ENCODE measurements at regions not wholly inside any gene's neighbourhood (a gene's known extent, or its start where the extent isn't known, plus 50 kb on each side); places are given as distances from the start of the nearest gene placed in this dataset.
"Not testable (repeated sequence)": the region's sequence is repeated elsewhere in the genome, so short reads cannot be mapped to it uniquely, and the experiment has no call there.

- in situ Hi-C loops (cut with HindIII; ENCODE audit: low pct_unique_long_range_greater_than_20kb, low sequenced_read_pairs) = loop anchor here (25.0 kb wide), 1 partner anchor 122 kb away; no protein-coding TSS in a partner anchor
- not testable (repeated sequence) for DNase-seq (ENCODE audit: low read depth)
These were observed 168.0 kb upstream of the TBL1XR1 start for GRCh38 chr3:177365294-177365693.

- in situ Hi-C loops (cut with HindIII; ENCODE audit: low pct_unique_long_range_greater_than_20kb, low sequenced_read_pairs) = loop anchor here (25.0 kb wide), 1 partner anchor 120 kb away; no protein-coding TSS in a partner anchor
- no peak for DNase-seq (ENCODE audit: low read depth)
These were observed 170.5 kb upstream of the TBL1XR1 start for GRCh38 chr3:177367788-177368187.

- in situ Hi-C loops (cut with HindIII; ENCODE audit: low pct_unique_long_range_greater_than_20kb, low sequenced_read_pairs) = loop anchor here (25.0 kb wide), 1 partner anchor 117 kb away; no protein-coding TSS in a partner anchor
- DNase-seq (ENCODE audit: low read depth) = no peak
These were observed 173.1 kb upstream of the TBL1XR1 start for GRCh38 chr3:177370246-177370822.

DNA sequence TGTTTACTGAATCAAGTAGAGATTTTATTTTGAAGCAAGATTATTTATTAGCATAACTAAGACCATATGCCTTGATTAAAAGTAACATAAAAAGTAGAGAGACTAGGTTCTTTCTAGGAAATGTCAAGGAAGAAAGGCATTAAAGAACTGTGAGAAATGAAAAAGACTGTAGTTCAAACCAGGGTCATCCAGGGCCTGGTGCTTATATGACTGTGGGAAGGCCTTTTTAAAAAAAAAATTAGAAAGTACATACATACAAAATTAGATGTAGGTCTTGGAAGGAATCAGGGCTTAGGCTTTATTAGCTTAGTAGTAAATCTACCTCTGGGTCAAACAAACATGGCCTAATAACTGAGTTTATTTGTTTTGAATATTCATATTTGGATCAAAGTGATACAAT lies 173.9 kb upstream of the TBL1XR1 start:
- in situ Hi-C loops (cut with HindIII; ENCODE audit: low pct_unique_long_range_greater_than_20kb, low sequenced_read_pairs) = loop anchor here (25.0 kb wide), 1 partner anchor 116 kb away; no protein-coding TSS in a partner anchor
- no peak for DNase-seq (ENCODE audit: low read depth)

DNA sequence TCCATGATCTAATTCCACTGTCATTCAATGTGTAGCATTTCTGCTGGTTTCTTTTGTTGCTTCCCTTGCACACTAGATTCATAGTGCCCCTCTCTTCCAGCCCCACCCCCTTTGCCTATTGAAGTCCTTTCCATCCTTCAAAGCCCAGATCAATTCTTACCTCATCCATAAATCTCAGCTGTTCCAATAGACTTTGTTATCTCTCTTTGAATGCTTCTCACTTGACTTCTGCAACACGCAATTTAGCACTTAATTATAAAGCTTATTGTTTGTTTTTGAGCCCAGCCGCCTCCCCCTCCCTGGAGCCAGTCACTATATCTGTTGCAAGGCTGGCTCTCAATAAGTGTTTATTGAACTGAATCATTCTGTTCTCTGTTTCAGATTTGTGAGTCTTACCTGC lies 174.6 kb upstream of the TBL1XR1 start:
- DNase-seq (ENCODE audit: low read depth) = no peak
- in situ Hi-C loops (cut with HindIII; ENCODE audit: low pct_unique_long_range_greater_than_20kb, low sequenced_read_pairs) = loop anchor here (25.0 kb wide), 1 partner anchor 115 kb away; no protein-coding TSS in a partner anchor

DNA sequence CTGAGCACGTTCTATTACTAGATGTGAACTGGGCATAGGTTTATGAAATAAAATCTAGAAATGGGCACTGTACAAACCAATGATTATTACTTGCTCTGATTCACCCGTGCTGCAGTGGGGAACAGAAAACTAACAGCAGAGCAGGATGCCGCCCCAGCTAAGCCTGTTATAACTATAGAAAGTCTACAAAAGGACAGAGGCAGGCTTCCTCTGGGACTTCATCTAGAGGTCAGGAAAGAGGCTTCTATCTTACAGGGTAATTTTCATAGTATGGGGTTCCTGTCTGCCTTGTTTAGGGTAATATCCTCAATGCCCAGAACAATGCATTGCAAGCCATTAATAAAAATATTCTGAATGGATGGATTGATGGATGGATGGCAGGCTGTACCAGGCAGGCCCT lies 177.0 kb upstream of the TBL1XR1 start:
- in situ Hi-C loops (cut with HindIII; ENCODE audit: low pct_unique_long_range_greater_than_20kb, low sequenced_read_pairs) = loop anchor here (25.0 kb wide), 1 partner anchor 113 kb away; no protein-coding TSS in a partner anchor

GRCh38 chr3:177375316-177375715 lies 178.0 kb upstream of the TBL1XR1 start:
- DNase-seq (ENCODE audit: low read depth) = no peak
- in situ Hi-C loops (cut with HindIII; ENCODE audit: low pct_unique_long_range_greater_than_20kb, low sequenced_read_pairs) = no loop called here

More for the DNA sequence above, 177.0 kb upstream of the TBL1XR1 start:
- no peak for DNase-seq (ENCODE audit: low read depth)

GRCh38 chr3:177377166-177377565 lies 179.9 kb upstream of the TBL1XR1 start:
- DNase-seq (ENCODE audit: low read depth) = no peak
- in situ Hi-C loops (cut with HindIII; ENCODE audit: low pct_unique_long_range_greater_than_20kb, low sequenced_read_pairs) = no loop called here

- DNase-seq (ENCODE audit: low read depth) = no peak
- in situ Hi-C loops (cut with HindIII; ENCODE audit: low pct_unique_long_range_greater_than_20kb, low sequenced_read_pairs) = no loop called here
These were observed 180.9 kb upstream of the TBL1XR1 start for GRCh38 chr3:177378168-177378567.

DNA sequence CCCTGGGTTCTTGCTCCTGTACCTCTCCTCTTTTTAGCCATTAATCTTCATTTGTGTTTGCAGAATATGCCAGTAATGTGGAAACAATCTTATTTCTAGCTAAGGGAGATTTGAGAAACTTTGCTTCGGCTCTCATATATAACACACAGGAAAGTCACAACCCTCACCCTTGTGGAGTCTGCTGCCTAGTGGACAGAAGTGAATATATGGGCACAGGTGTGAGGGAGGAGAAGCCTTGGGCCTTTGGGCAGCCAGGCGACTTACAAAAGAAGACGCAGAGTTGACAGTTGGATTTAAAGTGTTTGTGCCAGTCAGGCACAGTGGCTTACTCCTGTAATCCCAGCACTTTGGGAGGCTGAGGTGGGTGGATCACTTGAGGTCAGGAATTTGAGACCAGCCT lies 181.8 kb upstream of the TBL1XR1 start:
- in situ Hi-C loops (cut with HindIII; ENCODE audit: low pct_unique_long_range_greater_than_20kb, low sequenced_read_pairs) = no loop called here
- DNase-seq (ENCODE audit: low read depth) = no peak

DNA sequence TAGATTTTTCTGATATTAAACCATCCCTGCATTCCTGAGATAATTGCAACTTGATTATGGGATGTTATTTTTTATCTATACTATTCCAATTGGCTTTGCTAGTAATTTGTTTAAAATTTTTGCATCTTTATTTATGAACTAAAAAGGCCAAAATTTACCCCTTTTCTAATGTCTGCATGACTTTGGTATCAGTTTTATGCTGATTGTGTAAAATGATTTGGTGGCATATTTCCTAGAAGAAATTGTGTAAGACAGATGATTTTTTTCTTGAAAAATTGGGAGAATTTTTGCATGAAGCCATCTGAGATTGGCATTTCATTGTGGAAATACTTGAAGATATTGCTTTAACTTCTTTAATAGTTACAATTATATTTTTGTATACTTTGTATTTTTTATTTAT lies 183.8 kb upstream of the TBL1XR1 start:
- in situ Hi-C loops (cut with HindIII; ENCODE audit: low pct_unique_long_range_greater_than_20kb, low sequenced_read_pairs) = no loop called here
- DNase-seq (ENCODE audit: low read depth) = no peak

DNA sequence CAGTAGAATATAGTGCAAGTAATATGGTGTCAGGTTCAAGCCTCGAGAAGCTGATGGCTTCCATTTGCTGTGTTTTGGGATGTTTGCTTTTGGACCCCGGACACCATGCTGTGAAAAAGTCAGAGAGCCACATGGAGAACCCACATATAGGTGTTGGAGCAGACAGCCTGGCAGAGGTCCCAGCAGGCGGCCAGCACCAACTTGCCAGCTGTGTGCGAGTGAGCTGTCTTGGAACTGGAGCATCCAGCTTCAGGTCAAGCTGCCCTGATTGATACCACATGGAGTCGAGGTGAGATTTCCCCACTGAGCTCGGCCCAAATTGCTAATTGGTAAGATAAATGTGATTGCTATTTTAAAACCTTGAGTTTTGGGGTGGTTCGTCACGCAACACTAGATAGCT lies 185.7 kb upstream of the TBL1XR1 start:
- in situ Hi-C loops (cut with HindIII; ENCODE audit: low pct_unique_long_range_greater_than_20kb, low sequenced_read_pairs) = no loop called here
- DNase-seq (ENCODE audit: low read depth) = no peak

DNA sequence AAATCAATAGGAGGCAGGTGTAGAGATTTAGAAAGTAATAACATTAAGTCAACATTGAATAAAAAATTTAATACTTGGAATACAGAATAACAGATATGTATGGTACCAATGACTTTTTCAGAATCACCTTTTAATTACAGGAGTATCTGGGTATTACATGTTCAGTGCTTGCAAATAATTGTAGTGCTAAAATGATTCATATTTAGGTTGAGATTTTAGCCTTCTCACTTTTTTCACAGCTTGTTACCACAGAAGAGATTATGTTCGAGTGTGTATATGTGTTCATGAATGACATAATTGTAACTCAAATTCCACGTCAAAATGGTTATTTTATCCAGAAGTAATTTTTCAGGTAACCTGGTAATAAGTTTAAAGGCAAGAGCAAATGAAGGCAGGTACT lies 187.9 kb upstream of the TBL1XR1 start:
- in situ Hi-C loops (cut with HindIII; ENCODE audit: low pct_unique_long_range_greater_than_20kb, low sequenced_read_pairs) = no loop called here
- DNase-seq (ENCODE audit: low read depth) = no peak

- peak; percentile 16 for DNase-seq (ENCODE audit: low read depth)
These were observed 188.6 kb upstream of the TBL1XR1 start for GRCh38 chr3:177385831-177386301.

DNA sequence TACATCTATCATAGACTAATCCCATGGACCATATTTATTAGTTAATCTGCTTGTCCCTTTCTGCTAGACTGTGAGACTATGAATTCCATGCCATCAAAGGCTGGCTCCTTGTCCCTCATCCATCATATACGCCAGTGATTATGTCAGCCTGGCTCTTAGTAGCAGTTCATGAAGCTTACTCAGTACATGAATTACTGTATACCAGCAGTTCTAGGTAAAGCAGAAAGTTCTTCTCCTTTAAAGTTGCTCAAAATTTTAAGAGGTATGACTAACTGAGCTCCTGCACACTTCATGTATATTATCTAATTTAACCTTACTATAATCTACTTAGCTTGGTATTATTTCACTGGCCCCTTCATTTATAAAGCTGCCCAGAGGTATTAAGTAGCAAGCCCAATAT lies 190.9 kb upstream of the TBL1XR1 start:
- in situ Hi-C loops (cut with HindIII; ENCODE audit: low pct_unique_long_range_greater_than_20kb, low sequenced_read_pairs) = no loop called here
- DNase-seq (ENCODE audit: low read depth) = no peak

More at GRCh38 chr3:177385831-177386301, 188.6 kb upstream of the TBL1XR1 start:
- in situ Hi-C loops (cut with HindIII; ENCODE audit: low pct_unique_long_range_greater_than_20kb, low sequenced_read_pairs) = no loop called here

DNA sequence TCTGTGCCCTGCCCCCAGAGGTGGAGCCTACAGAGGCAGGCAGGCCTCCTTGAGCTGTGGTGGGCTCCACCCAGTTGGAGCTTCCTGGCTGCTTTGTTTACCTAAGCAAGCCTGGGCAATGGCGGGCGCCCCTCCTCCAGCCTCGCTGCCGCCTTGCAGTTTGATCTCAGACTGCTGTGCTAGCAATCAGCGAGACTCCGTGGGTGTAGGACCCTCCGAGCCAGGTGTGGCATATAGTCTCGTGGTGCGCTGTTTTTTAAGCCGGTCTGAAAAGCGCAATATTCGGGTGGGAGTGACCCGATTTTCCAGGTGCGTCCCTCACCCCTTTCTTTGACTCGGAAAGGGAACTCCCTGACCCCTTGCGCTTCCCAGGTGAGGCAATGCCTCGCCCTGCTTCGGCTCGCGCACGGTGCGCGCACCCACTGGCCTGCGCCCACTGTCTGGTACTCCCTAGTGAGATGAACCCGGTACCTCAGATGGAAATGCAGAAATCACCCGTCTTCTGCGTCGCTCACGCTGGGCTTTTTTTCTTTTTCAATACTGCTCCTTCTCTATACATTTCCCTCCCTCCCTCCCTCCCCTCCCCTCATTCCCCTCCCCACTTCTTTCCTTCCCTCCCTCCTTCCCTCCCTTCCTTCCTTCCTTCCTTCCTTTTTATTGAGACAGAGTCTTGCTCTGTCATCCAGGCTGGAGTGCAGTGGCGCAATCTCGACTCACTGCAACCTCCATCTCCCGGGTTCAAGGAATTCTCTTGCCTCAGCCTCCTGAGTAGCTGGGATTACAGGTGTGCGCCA lies 197.1 kb upstream of the TBL1XR1 start:
- DNase-seq (ENCODE audit: low read depth); in situ Hi-C loops (cut with HindIII; ENCODE audit: low pct_unique_long_range_greater_than_20kb, low sequenced_read_pairs): not testable (repeated sequence)

DNA sequence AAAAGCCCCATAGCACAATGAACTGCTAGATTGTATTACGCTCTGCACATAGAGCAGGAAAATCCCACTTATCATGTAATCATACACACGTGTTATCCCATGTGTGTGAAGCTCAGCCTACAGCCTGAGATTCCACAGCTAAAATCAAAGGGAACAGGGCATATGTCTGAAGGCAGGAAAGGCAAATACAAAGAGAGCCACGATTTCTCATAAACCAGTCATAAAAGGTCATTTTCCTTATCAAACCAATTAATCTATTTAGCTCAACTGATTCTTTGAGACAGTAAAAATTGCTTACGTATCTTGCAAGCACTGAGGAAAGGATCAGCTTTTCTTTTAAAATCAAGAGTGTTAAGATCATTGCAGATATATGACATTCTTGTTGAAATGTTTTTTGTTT lies 199.5 kb upstream of the TBL1XR1 start:
- in situ Hi-C loops (cut with HindIII; ENCODE audit: low pct_unique_long_range_greater_than_20kb, low sequenced_read_pairs) = no loop called here
- no peak for DNase-seq (ENCODE audit: low read depth)

DNA sequence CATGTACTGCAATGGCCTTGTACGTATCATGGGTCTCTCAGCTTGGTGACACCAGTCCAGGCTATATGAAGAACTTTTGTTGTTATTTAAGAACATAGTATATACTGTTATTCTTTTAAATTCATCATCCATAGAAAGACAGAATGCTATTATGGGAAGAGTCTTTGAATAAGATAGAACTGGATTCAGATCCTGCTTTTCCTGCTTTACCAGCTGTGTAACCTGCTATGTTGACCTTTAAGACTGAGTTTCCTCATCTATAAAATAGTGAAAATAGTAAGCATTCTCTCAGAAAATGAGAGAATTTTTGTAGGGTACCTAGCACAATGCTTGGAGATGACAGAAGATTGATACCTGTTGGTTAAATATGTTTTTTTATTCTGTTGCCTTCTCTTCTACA lies 204.1 kb upstream of the TBL1XR1 start:
- in situ Hi-C loops (cut with HindIII; ENCODE audit: low pct_unique_long_range_greater_than_20kb, low sequenced_read_pairs) = no loop called here
- DNase-seq (ENCODE audit: low read depth) = no peak

DNA sequence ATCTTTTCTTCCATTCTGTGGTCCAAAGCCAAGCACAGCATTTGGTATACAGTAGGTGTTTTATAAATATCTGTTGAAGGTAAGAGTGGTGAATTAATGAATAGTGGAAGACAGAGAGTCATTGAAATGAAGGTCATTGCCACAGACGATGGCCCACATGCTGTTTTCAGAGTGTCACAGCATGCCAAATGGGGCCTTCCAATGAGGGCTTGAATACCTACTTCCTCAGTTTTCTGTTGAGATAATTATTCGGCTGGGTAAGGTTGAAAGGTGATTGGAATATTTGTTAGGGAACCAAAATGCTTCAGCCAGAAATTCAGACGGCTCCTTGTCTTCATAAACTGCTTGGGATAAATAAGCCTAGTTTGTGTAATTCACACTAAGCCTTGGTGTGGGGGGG lies 205.3 kb upstream of the TBL1XR1 start:
- DNase-seq (ENCODE audit: low read depth) = no peak
- in situ Hi-C loops (cut with HindIII; ENCODE audit: low pct_unique_long_range_greater_than_20kb, low sequenced_read_pairs) = no loop called here

Data from Caki2 (cell line).